ENCODE measurements at regions not wholly inside any gene's neighbourhood (a gene's known extent, or its start where the extent isn't known, plus 50 kb on each side); places are given as distances from the start of the nearest gene placed in this dataset.
A peak's percentile ranks its signal among the peaks of the same experiment; 100 is the strongest.

DNA sequence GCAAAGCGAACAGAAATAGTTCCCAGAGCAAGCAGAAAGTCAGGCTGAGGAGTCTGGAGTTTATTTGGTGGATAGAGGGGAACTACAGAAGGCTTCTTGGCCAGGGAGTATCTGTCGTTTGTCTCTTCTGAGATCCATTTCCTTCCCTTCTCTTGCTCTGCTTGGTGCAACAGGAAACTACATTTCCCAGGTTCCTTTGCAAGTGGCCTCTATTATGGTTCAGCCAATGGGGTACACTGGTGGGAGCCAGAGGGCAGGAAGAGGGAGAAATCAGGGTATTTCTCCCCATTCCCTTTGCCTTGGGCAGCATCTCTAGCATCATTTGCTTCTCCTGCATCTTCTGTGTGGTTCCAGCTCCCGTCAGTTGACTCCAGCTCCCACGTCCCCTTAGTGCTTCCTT, 142.1 kb downstream of the BCOR start:
- Mint-ChIP-seq H3K4me1 (ENCODE audit: low read depth) (peaks cover 6% of the 10 kb centered on the region), H3K27ac (no peak overlapping the region), H3K27me3 (peaks cover 48% of the 10 kb centered on the region), H3K36me3 (ENCODE audit: low read depth) (no peaks in the 10 kb centered on the region), H3K9me3 (no peaks in the 10 kb centered on the region), H3K4me3 (no peak overlapping the region)
- DNase-seq: no peak

DNA sequence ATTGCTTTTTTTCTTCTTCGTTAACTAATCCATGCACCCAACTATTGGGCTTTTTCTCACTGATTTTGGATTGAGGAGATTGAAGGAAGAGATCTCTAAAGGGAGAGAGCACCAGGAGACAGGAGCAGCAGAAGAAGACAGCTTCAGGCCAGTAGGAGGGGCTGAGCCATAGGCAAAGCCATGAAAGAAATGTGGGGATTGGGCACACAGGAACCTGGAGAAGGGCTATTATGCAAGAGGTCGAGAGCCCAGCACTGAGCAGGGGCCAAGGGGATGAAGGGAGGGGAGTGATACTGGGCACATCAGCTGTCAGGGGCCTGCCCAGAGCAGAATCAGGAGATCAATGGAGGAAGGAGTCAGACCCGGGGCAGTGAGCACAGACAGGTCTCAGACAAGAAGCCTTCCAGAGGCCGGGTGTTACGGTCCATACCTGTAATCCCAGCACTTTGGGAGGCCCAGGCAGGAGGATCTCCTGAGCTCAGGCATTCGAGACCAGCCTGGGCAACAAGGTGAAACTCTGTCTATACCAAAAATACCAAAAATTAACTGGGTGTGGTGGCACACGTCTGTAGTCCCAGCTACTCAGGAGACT, 140.9 kb downstream of the BCOR start:
- H3K27me3 Mint-ChIP-seq: peaks cover 44% of the 10 kb centered on the region
- no peaks in the 10 kb centered on the region for H3K36me3 Mint-ChIP-seq (ENCODE audit: low read depth)
- H3K4me1 Mint-ChIP-seq (ENCODE audit: low read depth): peaks cover 6% of the 10 kb centered on the region
- H3K9me3 Mint-ChIP-seq: no peaks in the 10 kb centered on the region
- no peak for DNase-seq
- H3K27ac Mint-ChIP-seq: no peak overlapping the region
- H3K4me3 Mint-ChIP-seq: no peak overlapping the region

DNA sequence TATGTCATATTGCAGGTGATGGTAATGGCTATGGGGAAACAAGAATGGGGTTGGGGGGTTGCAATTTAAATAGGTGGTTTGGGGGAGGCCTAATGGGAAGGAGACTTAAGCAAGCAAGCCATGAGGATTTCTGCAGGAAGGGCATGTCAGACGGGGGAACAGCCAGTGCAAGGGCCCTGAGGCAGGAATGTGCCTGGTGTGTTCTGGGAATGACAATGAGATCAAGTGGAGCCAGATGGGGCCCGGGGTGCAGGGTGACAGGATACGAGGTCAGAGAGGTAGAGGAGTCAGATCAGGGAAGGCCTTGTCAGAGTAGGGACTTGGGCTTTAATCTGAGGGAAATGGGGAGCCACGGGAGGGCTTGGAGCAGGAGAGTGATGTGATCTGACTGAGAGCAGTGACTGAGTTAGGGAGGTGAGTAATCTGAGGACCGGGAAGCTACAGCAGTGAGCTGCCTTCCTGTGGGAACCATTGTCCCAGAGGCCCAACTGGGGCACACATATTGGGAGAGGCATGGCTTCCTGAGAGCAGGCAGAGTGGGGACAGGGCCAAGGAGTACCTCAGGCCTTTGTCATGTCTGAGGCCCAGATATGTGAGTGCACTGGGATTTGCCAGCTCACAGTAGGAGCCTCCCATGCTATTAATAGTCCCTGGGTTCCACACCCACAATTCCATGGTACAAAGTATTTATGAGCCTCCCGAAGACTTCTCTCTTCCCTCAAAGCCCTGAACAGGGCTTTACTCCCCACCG, 139.8 kb downstream of the BCOR start:
- no peaks in the 10 kb centered on the region for H3K36me3 Mint-ChIP-seq (ENCODE audit: low read depth)
- H3K4me3 Mint-ChIP-seq: no peak overlapping the region
- peaks cover 6% of the 10 kb centered on the region for H3K4me1 Mint-ChIP-seq (ENCODE audit: low read depth)
- no peak for DNase-seq
- no peak overlapping the region for H3K27ac Mint-ChIP-seq
- no peaks in the 10 kb centered on the region for H3K9me3 Mint-ChIP-seq
- H3K27me3 Mint-ChIP-seq: peaks cover 45% of the 10 kb centered on the region

DNA sequence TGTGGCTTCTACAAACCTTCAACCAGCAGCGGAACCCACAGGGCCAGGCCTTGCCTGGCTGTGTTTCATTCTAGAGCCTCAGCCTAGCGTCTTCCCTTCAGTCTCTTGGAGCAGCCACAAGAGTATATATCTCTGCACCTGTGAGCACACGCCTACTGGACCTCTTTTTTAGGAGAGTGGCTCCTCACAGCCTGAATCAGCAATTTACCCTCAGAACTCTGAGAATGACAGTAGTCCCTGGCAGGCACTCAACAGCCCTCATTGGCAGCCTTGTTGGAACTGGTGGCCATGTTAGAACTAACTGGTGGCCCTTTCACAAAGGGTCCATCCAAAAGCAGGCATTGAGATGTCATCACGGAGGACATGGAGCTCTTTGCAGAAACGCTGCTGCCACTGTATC, 138.9 kb downstream of the BCOR start:
- Mint-ChIP-seq H3K9me3 (no peaks in the 10 kb centered on the region), H3K36me3 (ENCODE audit: low read depth) (no peaks in the 10 kb centered on the region), H3K4me1 (ENCODE audit: low read depth) (peaks cover 6% of the 10 kb centered on the region), H3K4me3 (no peak overlapping the region), H3K27me3 (peaks cover 50% of the 10 kb centered on the region), H3K27ac (no peak overlapping the region)
- no peak for DNase-seq

DNA sequence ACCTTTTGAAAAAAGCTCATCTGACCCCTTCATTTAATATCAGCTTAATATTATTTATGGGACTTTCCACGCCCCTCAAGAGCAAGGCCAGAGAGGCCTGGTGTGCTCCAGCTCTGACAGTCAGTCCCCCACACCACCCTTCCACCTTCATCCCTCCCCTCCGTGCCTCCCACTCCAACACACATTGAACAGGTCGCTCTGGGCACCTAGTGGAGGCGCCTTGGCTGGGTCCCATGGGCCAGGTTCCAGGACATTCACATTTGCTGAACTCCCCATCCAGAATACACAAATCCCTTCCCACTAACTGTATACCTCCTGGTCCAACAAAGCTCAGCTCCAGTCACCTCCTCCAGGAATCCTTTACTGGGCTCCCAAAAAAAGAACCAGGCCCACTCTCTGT, 137.5 kb downstream of the BCOR start:
- Mint-ChIP-seq H3K4me3 (no peak overlapping the region), H3K4me1 (ENCODE audit: low read depth) (peaks cover 4% of the 10 kb centered on the region), H3K27me3 (peaks cover 53% of the 10 kb centered on the region), H3K27ac (no peak overlapping the region), H3K36me3 (ENCODE audit: low read depth) (no peaks in the 10 kb centered on the region), H3K9me3 (no peaks in the 10 kb centered on the region)
- no peak for DNase-seq

DNA sequence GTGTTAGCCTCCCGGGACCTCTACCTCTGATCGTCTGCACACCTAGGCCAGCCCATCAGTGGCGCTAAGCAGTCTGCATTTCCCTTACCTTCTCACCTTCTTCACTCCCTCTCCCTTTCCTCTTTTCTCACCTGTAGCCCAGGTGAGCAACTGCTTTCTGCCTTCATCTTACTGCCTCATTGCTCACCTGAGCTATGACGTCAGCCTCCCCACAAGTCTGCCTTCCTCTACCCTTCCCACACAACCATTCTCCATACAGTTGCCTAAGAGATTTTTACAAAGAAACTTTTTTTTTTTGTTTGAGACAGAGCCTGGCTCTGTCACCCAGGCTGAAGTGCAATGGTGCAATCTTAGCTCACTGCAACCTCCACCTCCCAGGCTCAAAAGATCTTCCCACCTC, 136.3 kb downstream of the BCOR start:
- Mint-ChIP-seq H3K36me3 (ENCODE audit: low read depth) (no peaks in the 10 kb centered on the region), H3K27ac (no peak overlapping the region), H3K27me3 (peaks cover 51% of the 10 kb centered on the region), H3K4me3 (no peak overlapping the region), H3K4me1 (ENCODE audit: low read depth) (no peaks in the 10 kb centered on the region), H3K9me3 (no peaks in the 10 kb centered on the region)
- DNase-seq: no peak

DNA sequence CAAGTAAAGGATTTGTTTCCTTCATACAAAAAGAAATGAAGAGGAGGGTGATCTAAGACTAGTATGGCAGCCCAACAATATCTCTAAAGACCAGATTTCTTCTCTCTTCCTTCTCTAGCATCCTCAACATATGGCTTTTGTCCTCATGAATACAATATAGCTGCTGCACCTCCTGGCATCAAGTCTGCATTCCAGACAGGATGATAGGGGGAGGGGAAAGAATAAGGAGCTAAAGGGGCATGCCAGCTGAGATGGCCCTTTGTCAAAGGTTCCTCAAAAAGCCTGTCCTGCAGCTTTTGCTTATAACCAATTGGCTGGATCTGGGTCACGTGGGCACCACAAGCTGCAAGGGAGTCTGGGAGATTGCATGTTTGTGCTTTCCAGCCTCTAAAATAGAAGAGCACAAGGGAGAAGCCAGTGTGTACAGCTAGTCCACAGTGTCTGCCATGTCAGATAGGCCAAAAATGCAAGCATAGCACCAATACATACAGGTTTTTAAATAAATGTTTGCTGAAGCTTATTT, 132.6 kb downstream of the BCOR start:
- H3K4me1 Mint-ChIP-seq (ENCODE audit: low read depth): peaks cover 18% of the 10 kb centered on the region
- DNase-seq: no peak
- H3K36me3 Mint-ChIP-seq (ENCODE audit: low read depth): no peaks in the 10 kb centered on the region
- H3K27me3 Mint-ChIP-seq: peaks cover 48% of the 10 kb centered on the region
- no peak overlapping the region for H3K4me3 Mint-ChIP-seq
- no peak overlapping the region for H3K27ac Mint-ChIP-seq
- H3K9me3 Mint-ChIP-seq: no peaks in the 10 kb centered on the region

DNA sequence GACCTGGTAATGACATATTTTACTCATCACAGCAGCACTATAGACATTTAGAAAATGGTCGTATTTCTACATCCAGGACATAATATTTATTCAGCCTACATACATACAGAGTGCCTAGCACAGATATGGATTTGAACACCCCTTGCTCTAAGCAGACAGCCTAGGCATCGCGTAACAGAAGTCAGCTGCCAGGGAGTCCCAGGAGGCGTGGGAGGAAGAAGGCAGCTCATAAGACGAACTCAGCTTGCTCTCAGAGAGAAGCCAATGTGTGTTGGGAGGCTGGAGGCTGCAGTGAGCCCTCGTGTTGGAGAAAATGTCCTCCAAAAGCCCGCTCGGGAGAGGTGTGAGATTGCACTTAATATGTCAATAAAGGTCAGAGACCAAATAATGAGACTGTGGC, 131.6 kb downstream of the BCOR start:
- Mint-ChIP-seq H3K36me3 (ENCODE audit: low read depth) (no peaks in the 10 kb centered on the region), H3K4me1 (ENCODE audit: low read depth) (peaks cover 21% of the 10 kb centered on the region), H3K27me3 (peaks cover 55% of the 10 kb centered on the region), H3K27ac (no peak overlapping the region), H3K9me3 (peaks cover 2% of the 10 kb centered on the region), H3K4me3 (no peak overlapping the region)
- no peak for DNase-seq

DNA sequence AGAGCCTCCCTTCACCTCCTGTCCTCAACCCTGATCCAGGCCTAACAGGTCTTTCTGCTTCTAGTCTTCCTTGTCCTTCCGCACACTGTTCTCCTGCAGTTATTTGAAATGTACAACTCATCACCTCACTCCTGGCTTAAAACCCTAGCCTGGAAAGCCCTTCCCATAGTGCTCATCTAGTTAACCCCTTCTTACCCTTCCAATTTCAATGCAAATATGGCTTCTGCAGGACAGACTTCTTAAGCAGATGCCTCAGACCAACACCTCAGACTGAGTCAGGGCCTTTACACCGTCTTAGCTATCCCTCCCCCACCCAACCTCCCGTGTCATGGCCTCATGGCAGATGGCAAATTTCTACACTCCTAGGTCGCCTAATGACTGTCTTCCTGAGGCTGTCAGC, 130.4 kb downstream of the BCOR start:
- Mint-ChIP-seq H3K4me1 (ENCODE audit: low read depth) (peaks cover 21% of the 10 kb centered on the region), H3K27me3 (peaks cover 55% of the 10 kb centered on the region), H3K27ac (no peak overlapping the region), H3K36me3 (ENCODE audit: low read depth) (no peaks in the 10 kb centered on the region), H3K4me3 (no peak overlapping the region), H3K9me3 (peaks cover 6% of the 10 kb centered on the region)
- no peak for DNase-seq

DNA sequence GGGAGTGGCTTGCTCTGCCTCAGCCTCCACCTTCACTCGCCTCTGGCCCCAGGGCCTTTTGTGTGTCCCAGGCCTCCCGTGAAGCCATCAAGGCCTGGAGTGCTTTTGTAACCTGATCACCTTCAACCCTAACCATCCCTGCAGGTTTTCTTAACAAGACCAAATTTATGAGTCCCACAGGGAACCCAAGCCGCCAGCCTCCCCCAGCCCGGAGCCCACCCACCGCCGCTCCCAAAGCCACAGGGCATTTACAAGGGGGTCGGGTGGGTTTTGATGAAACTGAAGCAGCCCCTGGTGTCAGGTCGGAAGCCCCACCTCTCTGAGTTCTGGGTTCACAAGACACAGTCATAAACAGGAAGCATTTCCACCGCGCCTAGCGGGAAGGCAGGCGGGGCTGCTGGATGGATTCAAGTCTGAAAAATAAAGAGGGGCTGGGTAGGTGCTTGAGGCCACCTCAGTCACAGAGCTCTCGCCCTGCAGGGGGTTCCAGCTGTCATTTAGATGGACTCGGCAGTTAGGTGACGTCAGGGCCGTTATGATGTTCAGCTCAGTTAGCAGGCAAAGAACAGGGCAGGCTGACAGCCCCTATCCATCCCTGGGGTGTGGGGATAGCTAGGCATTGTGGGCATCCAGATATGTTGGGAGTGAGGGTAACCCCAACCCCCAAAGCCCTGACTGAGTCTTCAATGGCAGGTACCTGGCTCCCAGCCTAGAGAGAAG, 128.5 kb downstream of the BCOR start:
- Mint-ChIP-seq H3K4me3 (no peak overlapping the region), H3K27ac (peak overlapping the region; percentile 26)

DNA sequence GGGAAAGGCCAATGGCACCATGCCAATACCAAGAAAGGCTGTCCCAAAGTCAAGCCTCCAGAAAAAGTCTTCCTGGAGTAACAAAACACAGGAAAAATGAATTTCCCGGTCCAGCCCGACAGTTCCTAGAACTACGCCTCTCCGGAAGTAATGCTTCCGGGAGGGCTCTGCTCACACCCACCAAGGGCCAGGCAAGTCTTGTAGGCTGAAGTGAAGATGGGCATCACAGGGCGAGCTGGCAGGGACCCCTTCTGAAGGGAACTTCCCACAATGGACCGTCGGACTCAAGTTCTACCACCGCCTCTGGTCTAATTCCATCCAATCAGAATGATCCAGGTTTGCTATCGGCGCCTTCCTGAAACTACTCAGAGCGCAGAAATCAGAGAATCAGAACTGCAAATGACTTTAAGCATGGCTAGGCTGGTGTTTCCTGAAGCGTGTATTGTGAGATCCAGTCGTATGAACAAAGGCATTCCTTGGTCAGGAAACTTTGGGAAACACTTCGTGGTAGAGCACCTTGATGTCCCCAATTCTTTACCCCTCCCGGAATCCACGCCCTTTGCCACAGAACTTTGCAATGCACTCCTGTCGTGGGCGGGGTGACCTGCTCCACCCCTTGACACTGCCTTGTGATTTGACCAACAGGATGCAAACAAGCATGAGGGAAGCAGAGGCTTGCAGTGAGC, 127.8 kb downstream of the BCOR start:
- no peak for DNase-seq
- Mint-ChIP-seq H3K9me3 (peaks cover 9% of the 10 kb centered on the region), H3K27ac (no peak overlapping the region), H3K4me3 (no peak overlapping the region), H3K4me1 (ENCODE audit: low read depth) (peaks cover 21% of the 10 kb centered on the region), H3K27me3 (peaks cover 44% of the 10 kb centered on the region), H3K36me3 (ENCODE audit: low read depth) (no peaks in the 10 kb centered on the region)

More for the DNA sequence above, 128.5 kb downstream of the BCOR start:
- H3K9me3 Mint-ChIP-seq: peaks cover 9% of the 10 kb centered on the region
- H3K4me1 Mint-ChIP-seq (ENCODE audit: low read depth): peaks cover 21% of the 10 kb centered on the region
- DNase-seq: peak; percentile 44
- no peaks in the 10 kb centered on the region for H3K36me3 Mint-ChIP-seq (ENCODE audit: low read depth)
- H3K27me3 Mint-ChIP-seq: peaks cover 50% of the 10 kb centered on the region

DNA sequence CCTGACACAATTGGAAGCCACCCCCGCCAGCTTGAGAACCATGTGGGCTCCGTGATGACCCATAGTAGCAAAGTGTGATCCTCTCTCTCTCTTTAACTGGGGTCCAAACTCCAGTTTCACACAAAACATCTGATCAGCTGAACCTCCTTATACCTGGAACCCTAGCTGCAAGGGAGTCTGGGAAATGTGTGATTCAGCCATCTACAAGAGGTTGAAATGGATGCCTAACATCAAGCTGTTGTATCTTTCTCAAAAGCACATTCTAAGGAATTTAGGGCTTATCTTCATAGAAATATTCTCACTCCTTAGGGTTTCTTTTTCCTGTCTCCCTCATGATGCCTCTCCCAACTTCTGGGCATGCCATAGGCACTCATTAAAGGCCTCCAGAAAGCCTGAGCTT, 126.0 kb downstream of the BCOR start:
- no peak for DNase-seq
- H3K4me1 Mint-ChIP-seq (ENCODE audit: low read depth): peaks cover 21% of the 10 kb centered on the region
- H3K27ac Mint-ChIP-seq: no peak overlapping the region
- H3K4me3 Mint-ChIP-seq: no peak overlapping the region
- H3K36me3 Mint-ChIP-seq (ENCODE audit: low read depth): no peaks in the 10 kb centered on the region
- H3K9me3 Mint-ChIP-seq: peaks cover 9% of the 10 kb centered on the region
- peaks cover 35% of the 10 kb centered on the region for H3K27me3 Mint-ChIP-seq

DNA sequence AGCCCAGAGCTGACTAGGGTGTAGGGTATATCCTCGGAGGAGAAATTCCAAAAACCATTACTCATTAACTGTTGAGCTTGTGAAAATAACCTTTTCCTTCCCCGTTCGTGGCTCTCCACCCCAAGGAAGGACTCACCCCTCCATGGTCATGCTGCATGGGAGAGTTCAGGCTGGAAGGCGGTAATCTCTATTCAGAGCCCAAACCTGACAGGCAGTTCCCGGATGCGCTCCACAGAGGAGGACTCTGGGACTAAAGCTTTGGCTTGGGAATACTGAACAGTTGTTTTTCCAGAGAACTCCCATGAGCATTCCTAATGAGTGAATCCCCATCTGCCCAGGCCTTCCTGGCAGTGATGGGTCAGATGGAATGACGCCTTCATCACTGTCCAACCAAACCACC, 125.4 kb downstream of the BCOR start:
- Mint-ChIP-seq H3K4me3 (no peak overlapping the region), H3K36me3 (ENCODE audit: low read depth) (no peaks in the 10 kb centered on the region), H3K4me1 (ENCODE audit: low read depth) (peaks cover 20% of the 10 kb centered on the region), H3K9me3 (peaks cover 9% of the 10 kb centered on the region), H3K27me3 (peaks cover 32% of the 10 kb centered on the region), H3K27ac (no peak overlapping the region)
- DNase-seq: no peak

DNA sequence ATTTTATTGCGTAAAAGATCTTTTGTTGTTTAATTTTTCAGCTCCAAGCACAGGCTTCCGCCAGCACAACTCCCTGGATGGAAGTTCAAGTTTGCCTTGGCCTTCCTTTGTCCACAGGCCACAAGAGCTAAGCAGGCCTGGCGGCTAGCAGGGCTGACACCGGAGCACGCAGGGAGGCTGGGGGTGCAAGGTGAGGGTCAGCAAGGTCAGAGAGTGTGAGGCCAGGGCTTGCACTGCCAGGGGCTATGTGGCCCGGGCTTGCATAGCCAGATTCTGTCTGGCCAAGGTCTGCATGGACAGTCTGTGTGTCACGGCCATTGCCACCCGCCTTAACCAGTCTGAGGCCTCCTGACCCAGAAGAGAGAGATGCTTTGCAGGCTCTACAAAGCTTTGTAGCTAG, 123.9 kb downstream of the BCOR start:
- Mint-ChIP-seq H3K4me1 (ENCODE audit: low read depth) (peaks cover 14% of the 10 kb centered on the region), H3K27ac (no peak overlapping the region), H3K4me3 (no peak overlapping the region), H3K36me3 (ENCODE audit: low read depth) (no peaks in the 10 kb centered on the region), H3K9me3 (peaks cover 9% of the 10 kb centered on the region), H3K27me3 (peaks cover 35% of the 10 kb centered on the region)
- no peak for DNase-seq
